ENCODE measurements at regions not wholly inside any gene's neighbourhood (a gene's known extent, or its start where the extent isn't known, plus 50 kb on each side); places are given as distances from the start of the nearest gene placed in this dataset.

GRCh38 chr1:34319218-34319617, 142.5 kb downstream of the C1orf94 start:
- TF ChIP-seq CTCF (conservative IDR thresholded peaks at IDR 0.05; ENCODE audit: low read depth in 2 of 2), result no peak
- no peak for TF ChIP-seq EZH2phosphoT487 (IDR thresholded peaks at IDR 0.05; ENCODE audit: unreplicated experiment)
- TF ChIP-seq POLR2AphosphoS5 (IDR thresholded peaks at IDR 0.05; ENCODE audit: low read depth), result no peak
- no peak for TF ChIP-seq CREB1 (CRISPR knock-in tag; IDR thresholded peaks at IDR 0.05; ENCODE audit: low read depth)
- TF ChIP-seq EZH2 (IDR thresholded peaks at IDR 0.05; ENCODE audit: low read depth, unreplicated experiment), result no peak
- TF ChIP-seq NANOG (IDR thresholded peaks at IDR 0.05; ENCODE audit: borderline replicate concordance), result no peak

Data from GM23338 (cell line).